K562 (cell line): ENCODE measurements at regions not wholly inside any gene's neighbourhood (a gene's known extent, or its start where the extent isn't known, plus 50 kb on each side); places are given as distances from the start of the nearest gene placed in this dataset.

Experiments
- ARNT ChIP-seq, 2 experiments: fragments of 450-650 bp; IDR thresholded peaks; 2 replicates each; pipeline ENCODE4 v1.6.1; 2016; ENCODE audit warnings: mild to moderate bottlenecking in 1 of 2
- CBX5 ChIP-seq: IDR thresholded peaks from 2 replicates; pipeline ENCODE4 v1.6.1; 2014; ENCODE audit warnings: low read depth, borderline replicate concordance
- ETV6 ChIP-seq, 3 experiments: fragments of 150-350 bp in 1 of 3; sonication (generic) in 1 of 3; formaldehyde crosslinking in 1 of 3; IDR thresholded peaks; 2 replicates each; pipeline versions ENCODE4 v1.6.1 to v1.8.0; 2014 to 2022; ENCODE audit warnings: borderline replicate concordance in 2 of 3, low read depth in 2 of 3, antibody characterized with exemption in 1 of 3, low read length in 1 of 3, mild to moderate bottlenecking in 1 of 3, missing genetic modification reagents in 1 of 3
- EZH2 ChIP-seq: IDR thresholded peaks from 2 replicates; pipeline ENCODE4 v1.6.1; 2012; ENCODE audit warnings: low read depth, mild to moderate bottlenecking, inconsistent platforms, low read length, borderline replicate concordance
- MEF2D ChIP-seq: conservative IDR thresholded peaks from 2 replicates; pipeline ENCODE4 v1.6.1; 2016; ENCODE audit warnings: low read depth, missing genetic modification characterization, missing compliant biosample characterization
- MTA3 ChIP-seq: fragments of 450-650 bp; formaldehyde crosslinking; IDR thresholded peaks from 2 replicates; pipeline ENCODE4 v1.6.1; 2017; ENCODE audit warnings: mild to moderate bottlenecking, borderline replicate concordance
- MXI1 ChIP-seq: IDR thresholded peaks from 2 replicates; pipeline ENCODE4 v1.6.1; 2011; ENCODE audit warnings: low read depth, mild to moderate bottlenecking, improper control_type of control experiment, low read length
- PHF8 ChIP-seq: fragments of 200-600 bp; sonication (generic); IDR thresholded peaks from 2 replicates; pipeline ENCODE4 v1.6.1; 2012; ENCODE audit warnings: mixed run types, mild to moderate bottlenecking, inconsistent platforms, low read length, moderate library complexity, borderline replicate concordance
- POLR2A ChIP-seq: fragments of 450-650 bp; conservative IDR thresholded peaks from 2 replicates; pipeline ENCODE4 v1.6.1; 2016
- ZNF780A ChIP-seq: fragments of 250-450 bp; sonication (Bioruptor Pico); IDR thresholded peaks from 2 replicates; pipeline ENCODE4 v1.5.0; 2021; ENCODE audit warnings: mild to moderate bottlenecking
- ZNF785 ChIP-seq: fragments of 250-450 bp; sonication (Bioruptor Pico); IDR thresholded peaks from 2 replicates; pipeline ENCODE4 v1.4.0; 2020; ENCODE audit warnings: mild to moderate bottlenecking

DNA sequence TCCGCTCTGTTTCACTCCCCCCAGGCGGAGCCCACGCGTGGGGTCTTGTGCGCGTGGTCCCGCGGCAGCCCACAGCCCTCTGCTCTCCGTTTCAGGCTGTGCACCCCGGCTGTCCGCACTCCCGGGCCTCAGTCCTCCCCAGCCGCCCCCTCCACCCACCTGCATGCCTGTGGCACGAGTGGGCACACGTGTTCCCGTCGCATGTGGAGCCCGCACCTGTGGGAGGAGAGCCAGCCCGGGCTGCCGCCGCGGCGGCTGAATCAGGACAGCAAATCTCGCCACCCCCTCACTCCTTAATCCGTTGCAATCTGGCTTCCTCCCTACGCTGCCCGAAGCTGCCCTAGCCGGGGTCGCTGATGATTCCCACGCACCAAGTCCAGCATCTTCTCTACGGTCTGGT is 69.9 kb upstream of the GRIN2A start:
- no peak for TF ChIP-seq CBX5
- no peak for TF ChIP-seq MXI1
- TF ChIP-seq POLR2A = no peak
- no peak for TF ChIP-seq PHF8
- no peak for TF ChIP-seq MTA3
- no peak for TF ChIP-seq ARNT (IDR thresholded peaks at IDR 0.05)
- TF ChIP-seq ETV6 (IDR thresholded peaks at IDR 0.05; ENCODE audit: borderline replicate concordance in 1 of 2, low read depth in 2 of 2, low read length in 1 of 2) = no peak
- TF ChIP-seq ETV6 (CRISPR knock-in tag; IDR thresholded peaks at IDR 0.05; ENCODE audit: borderline replicate concordance) = no peak
- no peak for TF ChIP-seq MEF2D (tag)
- no peak for TF ChIP-seq ZNF780A (CRISPR knock-in tag)
- no peak for TF ChIP-seq ZNF785 (CRISPR knock-in tag)
- TF ChIP-seq EZH2 = no peak
